OCI-LY7 (cell line): ENCODE measurements at regions not wholly inside any gene's neighbourhood (a gene's known extent, or its start where the extent isn't known, plus 50 kb on each side); places are given as distances from the start of the nearest gene placed in this dataset.

Experiments
- BruUV-seq: library from RNA; stranded (reverse); fragments of 400-500 nt; replicated peaks from 2 replicates; lab custom pipeline; 2021; lab: Mats Ljungman, UMichigan
- CTCF ChIA-PET: fragments of 300-600 bp; sonication (Branson Sonifier 250); formaldehyde crosslinking; loops from one replicate; lab custom pipeline; 2022; ENCODE audit warnings: antibody characterized with exemption; ENCODE audit not compliant: unreplicated experiment; lab: Charles Lee
- POLR2A ChIA-PET: fragments of 300-600 bp; sonication (Branson Sonifier 250); formaldehyde crosslinking; loops from one replicate; lab custom pipeline; 2022; ENCODE audit warnings: antibody characterized with exemption; lab: Charles Lee
- DNase-seq: peaks from one replicate; pipeline ENCODE4 v3.0.0-alpha.2; 2015; ENCODE audit warnings: low spot score
- H2AFZ ChIP-seq: fragments of 200-600 bp; sonication (generic), shearing (Covaris generic); 2 replicates; pipeline ENCODE4 v1.6.1; 2014; ENCODE audit warnings: mild to moderate bottlenecking, antibody characterized with exemption, low read length, moderate library complexity
- H3K27ac ChIP-seq: fragments of 200-600 bp; sonication (generic); 2 replicates; pipeline ENCODE4 v1.5.1; 2014; ENCODE audit warnings: mixed run types, low read depth, mild to moderate bottlenecking, moderate library complexity, low read length, inconsistent platforms; ENCODE audit not compliant: poor library complexity, severe bottlenecking
- H3K36me3 ChIP-seq: fragments of 200-600 bp; sonication (generic); 2 replicates; pipeline ENCODE4 v1.6.1; 2014; ENCODE audit warnings: mild to moderate bottlenecking, antibody characterized with exemption, low read length, moderate library complexity, mixed read lengths; ENCODE audit not compliant: insufficient read depth
- H3K4me1 ChIP-seq: fragments of 200-600 bp; sonication (generic); 2 replicates; pipeline ENCODE4 v1.5.1; 2014; ENCODE audit warnings: mild to moderate bottlenecking, low read length; ENCODE audit not compliant: insufficient read depth, poor library complexity, severe bottlenecking
- H3K4me2 ChIP-seq: fragments of 200-600 bp; sonication (generic); 2 replicates; pipeline ENCODE4 v1.6.1; 2014; ENCODE audit warnings: mild to moderate bottlenecking, low read length
- H3K4me3 ChIP-seq: fragments of 200-600 bp; sonication (generic); 2 replicates; pipeline ENCODE4 v1.5.1; 2014; ENCODE audit warnings: mild to moderate bottlenecking, low read depth, low read length; ENCODE audit not compliant: poor library complexity, severe bottlenecking
- H3K79me2 ChIP-seq: fragments of 200-600 bp; sonication (generic); 2 replicates; pipeline ENCODE4 v1.6.1; 2016; ENCODE audit warnings: low read depth, mild to moderate bottlenecking, low read length, moderate library complexity, mixed read lengths; ENCODE audit not compliant: insufficient read depth
- H3K9me2 ChIP-seq: fragments of 200-600 bp; sonication (generic); 2 replicates; pipeline ENCODE4 v1.6.1; 2016; ENCODE audit warnings: mild to moderate bottlenecking, low read length, mixed read lengths; ENCODE audit not compliant: insufficient read depth
- H3K9me3 ChIP-seq: fragments of 200-600 bp; sonication (generic); 2 replicates; pipeline ENCODE4 v1.6.1; 2014; ENCODE audit warnings: mild to moderate bottlenecking, mixed run types, low read length, mixed read lengths
- H4K20me1 ChIP-seq: fragments of 200-600 bp; sonication (generic); 2 replicates; pipeline ENCODE4 v1.6.1; 2014; ENCODE audit warnings: mild to moderate bottlenecking, antibody characterized with exemption, low read length, moderate library complexity, mixed read lengths; ENCODE audit not compliant: insufficient read depth
- EZH2phosphoT487 ChIP-seq: fragments of 200-600 bp; sonication (generic); IDR thresholded peaks from 2 replicates; pipeline ENCODE4 v1.6.1; 2018; ENCODE audit warnings: low read depth, borderline replicate concordance, mild to moderate bottlenecking, mixed run types, antibody characterized with exemption, low read length, moderate library complexity, mixed read lengths
- intact Hi-C: fragments of 100-400 bp; cut with micrococcal nuclease; formaldehyde crosslinking; loops from one replicate; pipeline ENCODE4 v1.10.0; 2022; ENCODE audit not compliant: unreplicated experiment
- TF ChIP-seq, protein P1 (sequence below): fragments of 200-600 bp; sonication (generic); conservative IDR thresholded peaks from 2 replicates; pipeline ENCODE4 v1.5.1; 2014; ENCODE audit warnings: mild to moderate bottlenecking, antibody characterized with exemption, low read length, moderate library complexity, mixed read lengths

DNA sequence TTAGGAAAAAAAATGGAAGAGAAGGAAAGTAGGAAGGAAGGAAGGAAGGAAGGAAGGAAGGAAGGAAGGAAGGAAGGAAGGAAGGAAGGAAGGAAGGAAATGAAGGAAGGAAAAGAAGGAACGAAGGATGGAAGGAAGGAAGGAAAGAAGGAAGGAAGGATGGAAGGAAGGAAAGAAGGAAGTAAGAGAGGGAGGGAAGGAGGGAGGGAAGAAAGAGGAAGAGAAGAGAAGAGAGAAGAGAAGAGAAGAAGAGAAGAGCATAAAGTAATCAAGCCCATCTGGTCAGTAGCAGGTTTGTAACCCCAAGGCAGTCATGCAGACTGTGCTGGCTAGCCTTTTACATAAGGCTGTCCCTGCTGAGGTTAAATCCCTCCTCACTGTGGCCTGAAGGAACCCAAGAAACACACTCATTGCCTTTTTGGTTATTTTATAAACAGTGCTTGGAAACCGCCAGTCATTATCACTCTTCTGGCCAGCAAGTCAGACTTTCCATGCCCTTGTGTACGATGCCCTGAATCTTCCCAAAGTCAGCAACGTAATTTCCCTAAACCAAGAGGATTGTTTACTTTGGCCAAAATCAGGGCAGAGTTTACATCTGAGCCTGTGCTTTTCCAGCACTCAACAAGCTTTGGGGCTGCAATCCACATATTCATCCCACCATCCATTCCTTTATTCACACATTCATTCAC, 409.6 kb upstream of the MAF start:
- H4K20me1 ChIP-seq, result no peaks in the 10 kb centered on the region
- no peaks in the 10 kb centered on the region for H3K79me2 ChIP-seq
- intact Hi-C loops, result no loop called here
- no peak for TF ChIP-seq EZH2phosphoT487
- TF ChIP-seq, protein P1, sequence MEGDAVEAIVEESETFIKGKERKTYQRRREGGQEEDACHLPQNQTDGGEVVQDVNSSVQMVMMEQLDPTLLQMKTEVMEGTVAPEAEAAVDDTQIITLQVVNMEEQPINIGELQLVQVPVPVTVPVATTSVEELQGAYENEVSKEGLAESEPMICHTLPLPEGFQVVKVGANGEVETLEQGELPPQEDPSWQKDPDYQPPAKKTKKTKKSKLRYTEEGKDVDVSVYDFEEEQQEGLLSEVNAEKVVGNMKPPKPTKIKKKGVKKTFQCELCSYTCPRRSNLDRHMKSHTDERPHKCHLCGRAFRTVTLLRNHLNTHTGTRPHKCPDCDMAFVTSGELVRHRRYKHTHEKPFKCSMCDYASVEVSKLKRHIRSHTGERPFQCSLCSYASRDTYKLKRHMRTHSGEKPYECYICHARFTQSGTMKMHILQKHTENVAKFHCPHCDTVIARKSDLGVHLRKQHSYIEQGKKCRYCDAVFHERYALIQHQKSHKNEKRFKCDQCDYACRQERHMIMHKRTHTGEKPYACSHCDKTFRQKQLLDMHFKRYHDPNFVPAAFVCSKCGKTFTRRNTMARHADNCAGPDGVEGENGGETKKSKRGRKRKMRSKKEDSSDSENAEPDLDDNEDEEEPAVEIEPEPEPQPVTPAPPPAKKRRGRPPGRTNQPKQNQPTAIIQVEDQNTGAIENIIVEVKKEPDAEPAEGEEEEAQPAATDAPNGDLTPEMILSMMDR, result no peak
- POLR2A ChIA-PET, result no interaction called here
- DNase-seq, result no peak
- no peaks in the 10 kb centered on the region for H3K4me1 ChIP-seq
- CTCF ChIA-PET, result no interaction called here
- no peak overlapping the region for H2AFZ ChIP-seq
- no peak overlapping the region for H3K27ac ChIP-seq
- H3K36me3 ChIP-seq, result no peaks in the 10 kb centered on the region
- H3K9me3 ChIP-seq, result no peaks in the 10 kb centered on the region
- H3K4me3 ChIP-seq, result no peak overlapping the region
- no TSS peak for BruUV-seq
- no peak overlapping the region for H3K4me2 ChIP-seq
- no peaks in the 10 kb centered on the region for H3K9me2 ChIP-seq

DNA sequence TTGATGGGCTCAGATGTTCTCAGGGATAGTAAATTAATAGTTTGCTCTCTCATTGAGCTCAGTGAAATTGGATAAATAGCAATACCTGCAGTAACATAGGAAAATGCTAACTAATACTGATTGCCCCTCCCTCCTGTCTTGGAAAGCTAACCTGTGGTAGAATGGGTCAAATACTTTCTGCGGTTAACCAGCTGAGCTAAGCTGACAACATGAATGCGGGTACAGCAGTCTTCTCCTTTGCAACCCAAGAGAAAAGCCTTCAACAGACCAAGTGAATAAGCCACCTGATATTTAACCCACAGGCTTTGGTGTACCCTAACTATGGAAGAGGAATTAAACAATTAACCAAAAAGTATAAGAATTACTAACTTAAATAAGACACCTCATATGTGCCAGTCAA, 408.3 kb upstream of the MAF start:
- no TSS peak for BruUV-seq
- H2AFZ ChIP-seq, result no peak overlapping the region
- H3K9me2 ChIP-seq, result no peaks in the 10 kb centered on the region
- no peaks in the 10 kb centered on the region for H3K36me3 ChIP-seq
- no peaks in the 10 kb centered on the region for H3K4me1 ChIP-seq
- no peak overlapping the region for H3K4me2 ChIP-seq
- H3K79me2 ChIP-seq, result no peaks in the 10 kb centered on the region
- no peaks in the 10 kb centered on the region for H3K9me3 ChIP-seq
- DNase-seq, result no peak
- no peak for TF ChIP-seq EZH2phosphoT487
- TF ChIP-seq, protein P1, result no peak
- POLR2A ChIA-PET, result no interaction called here
- CTCF ChIA-PET, result no interaction called here
- intact Hi-C loops, result no loop called here
- H3K4me3 ChIP-seq, result no peak overlapping the region
- H3K27ac ChIP-seq, result no peak overlapping the region
- H4K20me1 ChIP-seq, result no peaks in the 10 kb centered on the region

DNA sequence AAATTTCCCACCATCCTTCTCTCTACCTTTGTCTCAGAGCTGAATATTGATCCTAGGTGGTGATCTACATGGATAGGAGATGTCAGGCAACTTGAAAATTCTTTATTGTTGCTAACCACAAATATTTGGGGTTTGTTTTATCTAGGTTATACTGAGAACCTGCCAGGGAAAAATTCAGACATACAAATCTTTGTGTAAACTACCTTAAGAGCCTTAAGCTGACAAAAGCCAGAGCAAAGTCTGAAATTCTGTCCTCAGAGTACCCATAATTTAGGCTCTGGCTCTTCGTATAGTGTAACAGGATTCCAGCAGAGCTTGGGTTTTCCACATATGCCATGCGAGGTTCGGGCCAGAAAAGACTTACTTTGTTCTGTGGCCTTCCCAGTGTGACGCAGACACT, 406.7 kb upstream of the MAF start:
- no peaks in the 10 kb centered on the region for H3K79me2 ChIP-seq
- ChIA-PET CTCF (no interaction called here), POLR2A (interaction anchor here (0.7 kb wide), 1 partner anchor 328 kb away, joined by 3 read pairs; no protein-coding TSS in a partner anchor)
- no peaks in the 10 kb centered on the region for H3K36me3 ChIP-seq
- H2AFZ ChIP-seq, result no peak overlapping the region
- no peak for TF ChIP-seq EZH2phosphoT487
- TF ChIP-seq, protein P1, result no peak
- no peak overlapping the region for H3K4me3 ChIP-seq
- no peaks in the 10 kb centered on the region for H4K20me1 ChIP-seq
- BruUV-seq, result no TSS peak
- H3K27ac ChIP-seq, result no peak overlapping the region
- DNase-seq, result no peak
- no peaks in the 10 kb centered on the region for H3K9me2 ChIP-seq
- H3K9me3 ChIP-seq, result no peaks in the 10 kb centered on the region
- no peaks in the 10 kb centered on the region for H3K4me1 ChIP-seq
- intact Hi-C loops, result no loop called here
- H3K4me2 ChIP-seq, result no peak overlapping the region
